DMS 273 (cell line): ENCODE measurements at regions not wholly inside any gene's neighbourhood (a gene's known extent, or its start where the extent isn't known, plus 50 kb on each side); places are given as distances from the start of the nearest gene placed in this dataset.

Source experiments
- DNase-seq: peaks from one replicate; lab custom pipeline; 2025; ENCODE audit not compliant: unreplicated experiment; lab: John Stamatoyannopoulos, UW

- no peak for DNase-seq
Measured at GRCh38 chr2:17085546-17086202, 420.0 kb upstream of the CYRIA start.

DNA sequence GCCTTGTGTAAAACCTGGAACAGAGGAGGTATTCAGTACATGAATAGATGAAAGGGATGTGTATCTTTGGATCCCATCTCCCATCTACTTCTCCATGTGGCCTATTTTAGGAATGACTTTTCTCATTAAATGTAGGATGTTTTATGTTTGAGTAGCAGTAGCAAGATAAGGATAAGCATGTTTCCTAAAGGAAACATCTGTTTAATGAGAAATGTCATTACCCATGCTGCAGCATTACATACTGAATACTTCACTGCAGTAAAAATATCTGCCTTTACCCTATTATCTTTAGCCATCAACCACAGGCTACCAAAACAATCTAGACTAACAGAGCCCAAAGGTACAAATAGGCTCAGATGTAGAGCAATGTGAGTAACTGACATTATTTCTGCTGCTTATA is 419.2 kb upstream of the CYRIA start:
- no peak for DNase-seq

DNA sequence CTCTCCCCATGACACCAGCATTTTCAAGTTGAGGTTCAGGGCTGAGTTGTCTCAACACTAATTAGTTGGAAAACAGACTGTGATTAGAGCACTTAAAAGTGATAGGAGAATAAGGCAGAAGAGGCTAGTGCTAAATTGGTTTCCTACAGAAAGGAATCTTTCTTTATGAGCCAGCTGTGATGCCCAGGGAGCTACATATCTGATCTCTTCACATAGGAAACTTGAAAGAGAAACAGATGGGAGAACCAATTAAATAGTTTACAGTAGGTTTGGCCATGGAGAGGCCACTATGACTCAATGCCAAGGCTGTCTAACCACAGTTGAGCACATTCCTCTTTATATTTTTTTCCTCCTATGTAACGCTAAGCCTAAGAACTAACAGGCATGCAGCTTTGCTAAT is 418.3 kb upstream of the CYRIA start:
- peak; percentile 3 for DNase-seq

GRCh38 chr2:17079262-17079661 is 413.6 kb upstream of the CYRIA start:
- no peak for DNase-seq

DNA sequence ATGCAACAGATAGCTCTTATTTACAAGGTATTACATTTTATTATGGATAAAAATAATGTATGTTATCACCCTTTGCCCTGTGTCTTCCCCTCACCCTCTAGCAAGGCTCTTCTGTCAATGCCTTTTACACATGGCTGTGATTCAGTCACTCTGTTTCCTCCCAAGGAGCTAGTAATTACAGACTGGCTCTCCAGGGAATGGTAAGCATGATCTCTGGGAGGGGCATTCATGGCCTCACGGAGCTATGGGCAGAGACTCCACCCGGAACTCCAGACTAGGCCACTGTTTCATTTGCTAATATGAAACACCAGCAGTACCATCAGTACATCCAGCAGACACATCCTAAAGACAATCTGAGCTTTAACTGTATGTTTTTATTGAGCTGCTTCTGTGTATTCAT is 410.9 kb upstream of the CYRIA start:
- no peak for DNase-seq

DNA sequence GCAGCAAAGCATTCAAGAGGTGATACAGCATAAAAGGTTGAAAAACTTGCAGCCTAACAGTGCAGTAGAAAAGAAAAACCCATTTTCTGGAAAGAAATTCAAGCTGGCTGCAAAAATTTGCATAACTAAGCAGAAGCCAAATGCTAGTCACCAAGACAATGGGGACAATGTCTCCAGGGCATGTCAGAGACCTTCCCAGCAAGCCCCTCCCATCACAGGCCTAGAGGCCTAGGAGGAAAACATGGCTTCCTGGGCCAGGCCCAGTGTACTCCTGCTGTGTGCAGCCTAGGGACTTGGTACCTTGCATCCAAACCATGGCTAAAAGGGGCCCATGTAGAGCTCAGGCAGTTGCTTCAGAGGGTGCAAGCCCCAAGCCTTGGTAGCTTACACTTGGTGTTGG is 405.1 kb upstream of the CYRIA start:
- DNase-seq, result no peak

- DNase-seq, result no peak
Measured at GRCh38 chr2:17069564-17069963, 403.9 kb upstream of the CYRIA start.

DNA sequence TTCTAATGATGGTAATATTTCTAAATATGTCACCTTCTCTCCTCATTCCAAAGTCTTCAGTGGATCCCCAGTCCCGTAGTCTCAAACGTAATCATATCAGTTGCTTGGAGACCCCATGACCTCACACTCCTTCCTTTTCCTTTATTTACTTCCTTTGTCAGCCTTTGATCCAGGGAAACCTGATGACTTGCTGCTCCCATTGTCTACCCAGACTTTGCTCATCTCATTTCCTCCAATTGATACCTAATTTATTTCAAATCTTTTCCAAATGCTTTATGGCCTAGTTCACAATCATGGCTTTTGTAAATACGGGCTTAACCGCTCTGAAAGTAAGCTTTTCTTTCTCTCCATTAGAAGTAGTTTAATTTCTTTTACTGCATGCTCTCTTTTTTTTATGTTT is 402.4 kb upstream of the CYRIA start:
- DNase-seq, result no peak

DNA sequence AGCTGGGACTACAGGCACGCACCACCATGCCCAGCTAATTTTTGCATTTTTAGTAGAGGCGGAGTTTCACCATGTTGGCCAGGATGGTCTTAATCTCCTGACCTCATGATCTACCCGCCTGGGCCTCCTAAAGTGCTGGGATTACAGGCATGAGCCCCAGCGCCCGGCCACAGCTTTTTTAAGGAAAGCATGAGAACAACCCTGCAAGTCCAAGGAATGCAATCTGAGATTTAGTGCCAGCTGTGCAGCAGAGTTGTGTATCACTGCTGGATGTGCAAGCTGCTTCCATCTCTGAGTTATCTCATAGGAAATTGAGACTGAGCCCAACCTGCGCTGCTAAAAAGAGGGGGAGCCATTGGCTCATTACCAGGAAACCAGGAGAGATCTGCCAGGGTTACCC is 399.9 kb upstream of the CYRIA start:
- DNase-seq, result no peak

GRCh38 chr2:17061028-17061427 is 395.4 kb upstream of the CYRIA start:
- no peak for DNase-seq

DNA sequence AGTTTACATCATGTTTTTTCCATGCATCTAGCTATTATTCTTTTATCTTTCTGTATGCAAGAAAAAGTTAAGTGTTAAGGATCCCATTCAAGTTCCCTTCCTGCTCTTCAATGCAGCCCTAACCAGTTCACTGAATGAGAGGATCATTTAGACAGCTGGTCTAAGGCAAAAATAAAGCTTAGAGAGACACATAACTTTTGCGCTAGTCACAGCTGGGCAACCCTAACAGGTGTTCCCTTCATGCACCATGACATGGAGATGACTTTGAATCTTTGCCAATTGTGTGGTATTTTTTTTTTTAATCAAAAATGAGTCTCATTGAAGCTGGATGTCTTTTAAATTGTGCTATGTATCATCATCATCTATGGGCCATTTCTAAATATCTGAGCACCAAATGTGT is 393.8 kb upstream of the CYRIA start:
- no peak for DNase-seq

DNA sequence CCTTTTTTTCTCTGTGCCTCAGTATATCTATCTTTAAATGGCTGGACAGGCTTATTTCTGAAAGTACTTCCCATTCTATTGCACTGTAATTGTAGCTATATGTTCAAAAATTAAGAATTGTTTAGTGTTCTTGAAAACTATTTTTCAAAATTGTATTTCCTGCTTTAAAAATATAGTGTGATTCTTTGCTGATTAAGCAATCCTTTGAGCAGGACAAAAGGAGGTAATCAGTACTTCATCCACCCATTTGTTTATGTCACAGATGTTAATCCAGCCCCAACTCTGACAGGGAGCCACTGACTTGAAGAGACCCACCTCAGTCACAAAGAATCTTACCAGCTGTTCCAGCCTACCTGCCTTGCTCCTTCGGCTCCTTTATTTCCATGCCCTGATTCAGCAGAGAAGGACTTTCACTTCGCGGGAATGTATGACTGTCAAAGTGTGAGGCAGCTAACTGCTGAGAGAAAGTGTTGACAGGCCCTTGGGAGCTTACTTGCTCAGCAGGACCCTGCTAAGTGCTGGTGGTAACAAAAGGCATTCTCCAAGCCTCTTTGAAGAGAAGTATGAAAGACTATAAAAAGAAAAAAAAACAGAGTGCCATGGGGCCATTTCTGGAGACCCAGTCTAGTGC is 393.3 kb upstream of the CYRIA start:
- DNase-seq, result no peak

DNA sequence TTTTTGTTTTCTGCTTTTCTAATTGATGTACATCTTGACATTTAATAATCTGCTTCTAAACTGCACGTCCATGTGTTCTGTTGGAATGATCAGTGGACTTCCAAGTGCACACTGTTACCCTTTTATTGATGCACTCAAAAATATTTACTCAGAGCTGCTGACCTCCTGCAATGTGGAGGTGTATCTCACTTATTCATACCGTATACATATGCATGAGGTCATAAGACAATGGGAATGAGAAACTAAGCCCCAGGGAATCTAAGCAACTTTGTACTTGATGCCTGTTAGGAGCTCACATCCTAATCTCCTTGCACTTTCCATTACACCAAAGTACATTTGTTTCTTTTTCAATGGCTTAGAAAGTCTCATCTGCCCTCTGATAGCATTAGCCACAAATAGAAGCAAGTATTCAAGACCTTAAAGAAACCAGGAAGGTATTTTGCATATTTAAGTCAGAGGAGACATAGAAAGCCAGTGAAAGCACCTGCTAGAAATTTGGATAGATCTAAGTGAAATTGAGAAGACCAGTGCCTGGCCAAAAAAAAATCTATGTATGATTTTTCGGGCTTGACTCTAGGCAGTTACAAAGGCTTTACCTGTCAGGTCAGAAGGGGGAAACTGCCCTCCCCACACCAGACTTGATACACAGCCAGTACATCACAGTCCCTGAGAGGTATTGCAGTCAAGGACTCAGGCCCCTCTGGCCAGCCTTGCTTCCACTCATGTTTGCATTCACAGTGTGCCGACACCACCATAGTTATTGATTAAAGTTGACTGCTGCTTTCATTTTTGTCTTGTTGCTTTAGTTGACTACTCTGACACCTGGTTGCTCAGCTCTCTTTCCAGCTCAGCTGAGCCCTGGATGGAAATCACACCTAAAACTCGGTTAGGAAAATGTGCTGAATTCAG is 391.7 kb upstream of the CYRIA start:
- DNase-seq, result no peak

GRCh38 chr2:17056236-17056635 is 390.6 kb upstream of the CYRIA start:
- DNase-seq, result no peak

GRCh38 chr2:17052001-17052400 is 386.4 kb upstream of the CYRIA start:
- DNase-seq, result no peak

DNA sequence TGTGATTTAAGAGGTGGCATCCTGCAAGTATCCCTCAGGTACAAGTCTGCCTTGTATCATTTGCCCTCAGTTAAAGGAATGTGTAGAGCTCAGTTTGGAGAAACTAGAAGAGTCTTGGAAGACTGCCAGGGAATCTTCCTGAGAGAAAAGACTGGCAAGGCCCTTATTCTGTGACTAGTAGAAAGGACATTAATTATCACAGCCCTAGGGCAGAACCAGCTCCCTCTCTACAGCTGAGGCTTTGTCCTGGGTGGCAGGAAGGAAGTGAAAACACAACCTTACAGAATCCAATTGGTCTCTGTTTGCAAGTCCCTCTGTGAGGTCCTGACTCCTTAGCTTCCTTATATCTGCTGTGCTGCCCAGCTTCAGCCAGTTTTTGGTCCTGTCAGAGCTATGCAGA is 385.9 kb upstream of the CYRIA start:
- DNase-seq, result peak; percentile 1

DNA sequence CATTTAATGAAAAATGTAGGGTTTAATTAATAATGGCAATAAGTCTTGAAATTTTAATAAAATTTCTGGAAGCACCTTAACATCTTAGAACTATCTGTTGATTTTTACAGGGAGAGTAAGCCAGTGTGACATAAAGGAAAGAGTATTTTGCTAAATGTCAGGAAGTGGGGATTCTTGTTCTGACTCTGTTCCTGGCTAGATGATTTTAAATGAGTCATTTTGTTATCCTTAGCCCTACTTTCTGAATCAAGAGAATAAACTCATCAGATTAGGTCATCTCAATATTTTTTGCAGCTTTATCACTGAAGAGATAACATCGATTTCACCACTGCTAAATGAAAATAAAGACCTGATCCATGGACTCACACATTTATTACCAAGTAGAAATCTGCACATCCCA is 377.5 kb upstream of the CYRIA start:
- no peak for DNase-seq

DNA sequence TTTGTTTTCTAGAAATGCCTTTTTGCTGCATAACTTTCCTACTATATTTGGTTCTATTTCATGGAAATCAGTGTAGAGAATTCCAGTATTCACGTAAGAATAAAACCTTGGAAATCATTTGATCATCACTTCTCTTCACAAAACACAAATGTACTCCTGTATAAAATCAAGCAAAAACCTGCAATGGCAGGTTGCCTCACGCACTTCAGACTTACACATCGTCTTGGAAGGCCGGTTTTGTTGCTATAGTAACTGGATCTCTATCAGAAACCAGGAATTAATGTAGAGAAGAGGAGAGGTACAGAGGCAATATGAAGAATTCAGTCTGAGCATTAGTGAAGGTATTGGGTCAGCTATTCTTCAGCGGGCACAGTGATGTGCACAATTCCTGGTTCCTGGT is 370.7 kb upstream of the CYRIA start:
- DNase-seq, result no peak

DNA sequence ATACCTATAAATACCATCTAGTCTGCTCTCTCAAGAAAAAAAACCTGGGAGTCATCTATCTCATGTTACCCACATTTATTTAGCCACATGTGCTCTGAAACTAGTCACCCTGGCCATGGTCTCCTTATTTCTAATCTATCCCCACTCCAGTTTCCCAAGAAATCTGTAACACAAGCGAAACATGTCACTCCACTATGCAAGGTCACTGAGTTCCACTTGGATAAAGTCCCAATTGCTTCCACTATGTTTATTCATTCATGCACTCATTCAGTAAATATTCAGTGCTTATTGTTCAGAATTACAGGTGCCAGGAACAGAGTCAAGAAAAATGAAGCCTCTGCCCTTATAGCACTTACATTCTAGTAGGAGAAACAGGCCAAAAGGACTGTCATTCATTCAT is 369.4 kb upstream of the CYRIA start:
- no peak for DNase-seq

DNA sequence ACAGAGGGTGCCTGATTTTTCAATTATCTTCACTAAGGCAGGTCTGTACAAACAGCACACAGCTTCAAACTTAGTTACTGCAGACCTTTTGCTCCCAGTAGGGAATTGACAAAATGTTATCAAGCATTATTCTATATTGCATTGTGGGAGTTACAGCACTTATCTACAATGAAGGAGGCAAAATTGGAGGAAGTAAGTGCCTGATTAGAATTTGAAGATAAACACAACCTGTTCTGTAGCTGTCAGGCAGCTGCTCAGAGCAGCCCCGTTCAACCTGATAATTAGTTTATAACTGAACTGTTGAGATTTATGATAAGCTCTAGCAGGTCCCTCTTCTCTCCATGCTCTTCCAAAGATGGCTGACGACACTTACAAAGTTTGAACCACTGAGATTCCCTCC is 364.4 kb upstream of the CYRIA start:
- no peak for DNase-seq

- DNase-seq, result no peak
Measured at GRCh38 chr2:17012297-17012696, 346.7 kb upstream of the CYRIA start.

DNA sequence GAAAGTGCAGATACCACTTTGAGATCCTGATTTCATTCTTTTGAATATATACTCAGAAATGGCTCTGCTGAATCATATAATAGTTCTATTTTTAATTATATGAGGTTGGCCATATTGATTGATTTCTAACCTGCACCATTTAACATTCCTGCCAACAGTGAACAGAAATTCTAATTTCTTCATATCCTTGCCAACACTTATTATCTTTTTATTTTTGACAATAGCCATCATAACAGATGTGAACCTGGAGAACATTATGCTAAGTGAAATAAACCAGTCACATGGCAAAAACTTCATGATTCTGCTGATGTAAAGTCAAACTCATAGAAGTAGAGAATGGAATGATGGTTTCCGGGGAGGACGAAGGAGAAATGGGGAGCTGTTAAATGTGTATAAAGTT is 344.5 kb upstream of the CYRIA start:
- DNase-seq, result no peak
